GM12873 (cell line): ENCODE measurements at regions not wholly inside any gene's neighbourhood (a gene's known extent, or its start where the extent isn't known, plus 50 kb on each side); places are given as distances from the start of the nearest gene placed in this dataset.

Experiments used
- TF ChIP-seq, protein P1 (sequence below): IDR thresholded peaks from 2 replicates; pipeline ENCODE4 v1.5.1; 2012; ENCODE audit warnings: low read depth, mild to moderate bottlenecking, moderate library complexity, low read length, control low read depth; ENCODE audit not compliant: insufficient read depth; ENCODE audit errors: missing control alignments

- TF ChIP-seq, protein P1, sequence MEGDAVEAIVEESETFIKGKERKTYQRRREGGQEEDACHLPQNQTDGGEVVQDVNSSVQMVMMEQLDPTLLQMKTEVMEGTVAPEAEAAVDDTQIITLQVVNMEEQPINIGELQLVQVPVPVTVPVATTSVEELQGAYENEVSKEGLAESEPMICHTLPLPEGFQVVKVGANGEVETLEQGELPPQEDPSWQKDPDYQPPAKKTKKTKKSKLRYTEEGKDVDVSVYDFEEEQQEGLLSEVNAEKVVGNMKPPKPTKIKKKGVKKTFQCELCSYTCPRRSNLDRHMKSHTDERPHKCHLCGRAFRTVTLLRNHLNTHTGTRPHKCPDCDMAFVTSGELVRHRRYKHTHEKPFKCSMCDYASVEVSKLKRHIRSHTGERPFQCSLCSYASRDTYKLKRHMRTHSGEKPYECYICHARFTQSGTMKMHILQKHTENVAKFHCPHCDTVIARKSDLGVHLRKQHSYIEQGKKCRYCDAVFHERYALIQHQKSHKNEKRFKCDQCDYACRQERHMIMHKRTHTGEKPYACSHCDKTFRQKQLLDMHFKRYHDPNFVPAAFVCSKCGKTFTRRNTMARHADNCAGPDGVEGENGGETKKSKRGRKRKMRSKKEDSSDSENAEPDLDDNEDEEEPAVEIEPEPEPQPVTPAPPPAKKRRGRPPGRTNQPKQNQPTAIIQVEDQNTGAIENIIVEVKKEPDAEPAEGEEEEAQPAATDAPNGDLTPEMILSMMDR: no peak
Observed at GRCh38 chr4:134585972-134586371, 384.4 kb upstream of the PABPC4L start.

DNA sequence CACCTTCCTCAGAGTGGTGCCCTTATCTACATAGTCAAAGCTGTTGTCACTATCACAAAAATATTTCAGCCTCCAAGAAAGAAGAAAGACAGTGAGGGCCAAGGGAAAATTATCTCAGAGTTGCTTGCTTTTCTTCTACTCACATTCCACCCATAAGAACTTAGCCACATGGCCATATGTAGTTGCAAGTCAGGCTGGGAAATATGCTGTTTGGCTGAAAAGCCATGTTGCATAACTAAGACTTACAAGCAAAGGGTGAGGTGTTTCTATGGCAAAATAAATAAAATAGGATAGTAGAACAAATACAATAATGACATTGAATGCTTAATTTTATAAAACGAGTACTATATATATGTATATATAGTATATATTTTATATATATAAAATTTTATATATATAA is 365.9 kb upstream of the PABPC4L start:
- TF ChIP-seq, protein P1: no peak

DNA sequence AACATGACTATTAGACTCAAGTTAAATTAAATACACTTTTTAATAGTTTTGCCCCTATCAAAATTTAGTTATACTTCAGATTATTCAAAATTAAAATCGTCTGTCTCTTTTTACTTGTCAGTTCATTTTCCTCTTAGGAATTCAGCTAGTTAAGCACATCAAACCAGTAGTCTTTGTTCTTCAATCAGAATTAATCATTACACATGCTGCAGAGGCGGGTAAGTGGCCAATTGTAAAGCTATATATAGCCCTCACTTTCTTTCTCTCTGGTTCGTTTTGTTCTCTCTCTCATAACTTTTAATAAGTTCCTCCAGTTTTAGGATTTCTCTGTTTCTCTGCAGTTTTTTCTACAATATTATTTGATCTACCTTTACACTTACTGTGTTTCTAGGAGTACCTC is 359.1 kb upstream of the PABPC4L start:
- TF ChIP-seq, protein P1: no peak

GRCh38 chr4:134552063-134552462 is 350.5 kb upstream of the PABPC4L start:
- TF ChIP-seq, protein P1: no peak

- TF ChIP-seq, protein P1: no peak
Observed at GRCh38 chr4:134551348-134551747, 349.8 kb upstream of the PABPC4L start.

GRCh38 chr4:134548052-134548628 is 346.6 kb upstream of the PABPC4L start:
- TF ChIP-seq, protein P1: no peak

GRCh38 chr4:134546279-134546678 is 344.7 kb upstream of the PABPC4L start:
- TF ChIP-seq, protein P1: no peak
